Liver (tissue), 8 donors: ENCODE measurements at regions not wholly inside any gene's neighbourhood (a gene's known extent, or its start where the extent isn't known, plus 50 kb on each side); places are given as distances from the start of the nearest gene placed in this dataset.

ENCODE experiments used
- DNase-seq: peaks from one replicate; pipeline ENCODE4 v3.0.0-alpha.2; 2017; ENCODE audit warnings: low spot score
- H3K27ac ChIP-seq, 2 donors: one replicate each; pipeline ENCODE4 v1.7.0; 2013; ENCODE audit warnings: inconsistent platforms in 2 of 2, low read length in 2 of 2, control low read depth in 1 of 2, low read depth in 1 of 2, mild to moderate bottlenecking in 1 of 2
- H3K27me3 ChIP-seq, 4 donors: one replicate each; pipeline versions ENCODE4 v1.6.1 to v1.7.0; 2013; ENCODE audit warnings: low read length in 3 of 4, inconsistent platforms in 1 of 4, mild to moderate bottlenecking in 1 of 4, moderate library complexity in 1 of 4; ENCODE audit not compliant: control insufficient read depth in 4 of 4, insufficient read depth in 4 of 4
- H3K36me3 ChIP-seq, 4 donors: one replicate each; pipeline versions ENCODE4 v1.6.1 to v1.7.0; 2013; ENCODE audit warnings: low read length in 3 of 4, mild to moderate bottlenecking in 3 of 4, low read depth in 1 of 4, moderate library complexity in 1 of 4; ENCODE audit not compliant: control insufficient read depth in 4 of 4, insufficient read depth in 3 of 4
- H3K4me1 ChIP-seq, 4 donors: one replicate each; pipeline versions ENCODE4 v1.6.1 to v1.7.0; 2013; ENCODE audit warnings: low read length in 3 of 4, mild to moderate bottlenecking in 3 of 4, moderate library complexity in 1 of 4; ENCODE audit not compliant: control insufficient read depth in 4 of 4, insufficient read depth in 4 of 4
- H3K4me3 ChIP-seq, 3 donors: one replicate each; pipeline versions ENCODE4 v1.6.1 to v1.7.0; 2013; ENCODE audit warnings: low read length in 3 of 3, control low read depth in 1 of 3, low read depth in 1 of 3, mild to moderate bottlenecking in 1 of 3
- H3K9ac ChIP-seq, 2 donors: one replicate each; pipeline ENCODE4 v1.7.0; 2013; ENCODE audit warnings: low read length in 2 of 2, mild to moderate bottlenecking in 2 of 2, moderate library complexity in 2 of 2, control low read depth in 1 of 2, low read depth in 1 of 2
- H3K9me3 ChIP-seq, 4 donors: one replicate each; pipeline versions ENCODE4 v1.6.1 to v1.7.0; 2013; ENCODE audit warnings: low read length in 3 of 4; ENCODE audit not compliant: control insufficient read depth in 4 of 4
- ATF3 ChIP-seq: IDR thresholded peaks from 2 replicates; pipeline ENCODE4 v1.6.1; 2016; ENCODE audit warnings: antibody characterized with exemption
- CTCF ChIP-seq: fragments of 150-350 bp; IDR thresholded peaks from 2 replicates; pipeline ENCODE4 v1.5.1; 2017; ENCODE audit warnings: improper control_type of control experiment, low read depth, low read length; ENCODE audit not compliant: missing input control
- EGR1 ChIP-seq, 2 donors: IDR thresholded peaks; 2 replicates each; pipeline ENCODE4 v1.6.1; 2016 to 2018; ENCODE audit warnings: antibody characterized with exemption in 2 of 2, low read depth in 2 of 2
- FOXA1 ChIP-seq: IDR thresholded peaks from 2 replicates; pipeline ENCODE4 v1.6.1; 2016; ENCODE audit warnings: antibody characterized with exemption
- FOXA2 ChIP-seq: IDR thresholded peaks from 2 replicates; pipeline ENCODE4 v1.6.1; 2016; ENCODE audit warnings: antibody characterized with exemption
- GABPA ChIP-seq, 2 donors: IDR thresholded peaks in 1 of 2; conservative IDR thresholded peaks in 1 of 2; 2 replicates each; pipeline ENCODE4 v1.6.1; 2016; ENCODE audit warnings: antibody characterized with exemption in 2 of 2, mild to moderate bottlenecking in 1 of 2, moderate library complexity in 1 of 2
- HNF4A ChIP-seq, 2 donors: conservative IDR thresholded peaks; 2 replicates each; pipeline ENCODE4 v1.6.1; 2016; ENCODE audit warnings: antibody characterized with exemption in 2 of 2, mild to moderate bottlenecking in 2 of 2
- HNF4G ChIP-seq: IDR thresholded peaks from 2 replicates; pipeline ENCODE4 v1.6.1; 2016; ENCODE audit warnings: antibody characterized with exemption
- JUND ChIP-seq, 2 donors: IDR thresholded peaks; 2 replicates each; pipeline ENCODE4 v1.6.1; 2016; ENCODE audit warnings: antibody characterized with exemption in 2 of 2
- MAX ChIP-seq: IDR thresholded peaks from 2 replicates; pipeline ENCODE4 v1.6.1; 2016; ENCODE audit warnings: antibody characterized with exemption
- NR2F2 ChIP-seq: IDR thresholded peaks from 2 replicates; pipeline ENCODE4 v1.6.1; 2016; ENCODE audit warnings: antibody characterized with exemption
- RAD21 ChIP-seq, 2 donors: IDR thresholded peaks; 2 replicates each; pipeline ENCODE4 v1.6.1; 2016; ENCODE audit warnings: antibody characterized with exemption in 2 of 2, mild to moderate bottlenecking in 2 of 2
- REST ChIP-seq: IDR thresholded peaks from 2 replicates; pipeline ENCODE4 v1.6.1; 2016; ENCODE audit warnings: antibody characterized with exemption, mild to moderate bottlenecking
- RXRA ChIP-seq, 2 donors: IDR thresholded peaks; 2 replicates each; pipeline ENCODE4 v1.6.1; 2017 to 2018; ENCODE audit warnings: antibody characterized with exemption in 2 of 2, mild to moderate bottlenecking in 1 of 2
- SP1 ChIP-seq: IDR thresholded peaks from 2 replicates; pipeline ENCODE4 v1.6.1; 2018; ENCODE audit warnings: antibody characterized with exemption, mild to moderate bottlenecking
- TAF1 ChIP-seq: conservative IDR thresholded peaks from 2 replicates; pipeline ENCODE4 v1.6.1; 2016; ENCODE audit warnings: antibody characterized with exemption, mild to moderate bottlenecking
- YY1 ChIP-seq: IDR thresholded peaks from 2 replicates; pipeline ENCODE4 v1.6.1; 2016; ENCODE audit warnings: antibody characterized with exemption, mild to moderate bottlenecking
- ZBTB33 ChIP-seq: IDR thresholded peaks from 2 replicates; pipeline ENCODE4 v1.6.1; 2016; ENCODE audit warnings: antibody characterized with exemption
- WGBS: extraction: QIAGEN DNeasy Blood & Tissue Kit; methylation state at CpG from one replicate; pipeline ENCODE4 v1.1.7; 2013; 5-methylcytosine and 5-hydroxymethylcytosine counted together
- donor health status: healthy.
- donor health status: healthy.
- donor health status: healthy.
- donor health status: healthy.
- donor health status: healthy.

- peaks cover 0 to 2% (median 0%) of the 10 kb centered on the region in 4 donors for H3K27me3 ChIP-seq
- no peaks in the 10 kb centered on the region for H3K36me3 ChIP-seq
- H3K4me1 ChIP-seq = no peaks in the 10 kb centered on the region
- H3K27ac ChIP-seq = no peak overlapping the region
- TF ChIP-seq HNF4G (no peak), MAX (no peak), FOXA1 (no peak), YY1 (no peak), HNF4A (conservative IDR thresholded peaks at IDR 0.05) (no peak)
- no peak for DNase-seq
- 78% methylated on average over 2 of the region's 2 CpGs for WGBS
- no peaks in the 10 kb centered on the region for H3K9me3 ChIP-seq
- H3K4me3 ChIP-seq = no peak overlapping the region
- H3K9ac ChIP-seq = no peak overlapping the region
Measured at GRCh38 chr7:114860206-114860605, 61.7 kb upstream of the MDFIC start.

GRCh38 chr7:114862406-114862805 is 59.5 kb upstream of the MDFIC start:
- Histone ChIP-seq H3K27ac (no peak overlapping the region), H3K9ac (no peak overlapping the region), H3K9me3 (no peaks in the 10 kb centered on the region), H3K4me3 (no peak overlapping the region), H3K4me1 (no peaks in the 10 kb centered on the region), H3K36me3 (no peaks in the 10 kb centered on the region), H3K27me3 (no peaks in the 10 kb centered on the region)
- no peak for DNase-seq
- TF ChIP-seq TAF1 (no peak), YY1 (no peak), JUND (IDR thresholded peaks at IDR 0.05) (no peak), FOXA2 (no peak), SP1 (no peak), HNF4G (no peak), NR2F2 (no peak), RAD21 (IDR thresholded peaks at IDR 0.05) (no peak), HNF4A (conservative IDR thresholded peaks at IDR 0.05) (no peak), RXRA (IDR thresholded peaks at IDR 0.05) (no peak), CTCF (no peak), FOXA1 (no peak), ATF3 (no peak), ZBTB33 (no peak), MAX (no peak), EGR1 (IDR thresholded peaks at IDR 0.05; ENCODE audit: low read depth in 2 of 2) (no peak), GABPA (IDR thresholded peaks at IDR 0.05 in 1 of 2, conservative IDR thresholded peaks at IDR 0.05 in 1 of 2) (no peak), REST (no peak)
- WGBS = 68% methylated on average over 2 of the region's 2 CpGs
